GM18858 (cell line): ENCODE measurements at regions not wholly inside any gene's neighbourhood (a gene's known extent, or its start where the extent isn't known, plus 50 kb on each side); places are given as distances from the start of the nearest gene placed in this dataset.

Source experiments
- ATAC-seq: cut with Tn5 transposase; IDR thresholded peaks from one replicate; pipeline ENCODE4 v1.9.1; 2021; ENCODE audit not compliant: unreplicated experiment

GRCh38 chr10:78800535-78801320 lies 268.0 kb upstream of the ZMIZ1 start:
- no peak for ATAC-seq

GRCh38 chr10:78802431-78802830 lies 266.3 kb upstream of the ZMIZ1 start:
- no peak for ATAC-seq

- ATAC-seq = no peak
Observed at GRCh38 chr10:78802866-78803265, 265.9 kb upstream of the ZMIZ1 start.

GRCh38 chr10:78803710-78804109 lies 265.1 kb upstream of the ZMIZ1 start:
- ATAC-seq = no peak

GRCh38 chr10:78804411-78805032 lies 264.2 kb upstream of the ZMIZ1 start:
- no peak for ATAC-seq

GRCh38 chr10:78805176-78805575 lies 263.6 kb upstream of the ZMIZ1 start:
- no peak for ATAC-seq

- ATAC-seq = no peak
Observed at GRCh38 chr10:78806681-78807221, 262.0 kb upstream of the ZMIZ1 start.

GRCh38 chr10:78807504-78808203 lies 261.1 kb upstream of the ZMIZ1 start:
- no peak for ATAC-seq

GRCh38 chr10:78808286-78808685 lies 260.5 kb upstream of the ZMIZ1 start:
- no peak for ATAC-seq

GRCh38 chr10:78808736-78809367 lies 259.9 kb upstream of the ZMIZ1 start:
- no peak for ATAC-seq

GRCh38 chr10:78811174-78811573 lies 257.6 kb upstream of the ZMIZ1 start:
- no peak for ATAC-seq

GRCh38 chr10:78812571-78813318 lies 256.0 kb upstream of the ZMIZ1 start:
- ATAC-seq = no peak

- no peak for ATAC-seq
Observed at GRCh38 chr10:78813526-78813925, 255.2 kb upstream of the ZMIZ1 start.

GRCh38 chr10:78813998-78814399 lies 254.8 kb upstream of the ZMIZ1 start:
- no peak for ATAC-seq

GRCh38 chr10:78814407-78814806 lies 254.4 kb upstream of the ZMIZ1 start:
- ATAC-seq = no peak

GRCh38 chr10:78815702-78816334 lies 252.9 kb upstream of the ZMIZ1 start:
- no peak for ATAC-seq

GRCh38 chr10:78817361-78817760 lies 251.4 kb upstream of the ZMIZ1 start:
- no peak for ATAC-seq

- ATAC-seq = no peak
Observed at GRCh38 chr10:78817804-78818203, 251.0 kb upstream of the ZMIZ1 start.

- no peak for ATAC-seq
Observed at GRCh38 chr10:78819361-78820006, 249.3 kb upstream of the ZMIZ1 start.

GRCh38 chr10:78820007-78820362 lies 248.8 kb upstream of the ZMIZ1 start:
- no peak for ATAC-seq
